Sigmoid colon (tissue), 6 donors: ENCODE measurements at regions not wholly inside any gene's neighbourhood (a gene's known extent, or its start where the extent isn't known, plus 50 kb on each side); places are given as distances from the start of the nearest gene placed in this dataset.

Experiments used
- DNase-seq: peaks from one replicate; pipeline ENCODE4 v3.0.0-alpha.2; 2019
- H3K27ac ChIP-seq, 4 donors: fragments of 200-600 bp; sonication (generic); one replicate each; pipeline ENCODE4 v1.5.1; 2016 to 2019; ENCODE audit warnings: mild to moderate bottlenecking in 1 of 4
- H3K27me3 ChIP-seq, 3 donors: fragments of 200-600 bp; sonication (generic); one replicate each; pipeline ENCODE4 v1.5.1; 2019; ENCODE audit warnings: mild to moderate bottlenecking in 1 of 3
- H3K36me3 ChIP-seq, 4 donors: fragments of 200-600 bp; sonication (generic); one replicate each; pipeline ENCODE4 v1.5.1; 2016 to 2019
- H3K4me1 ChIP-seq, 4 donors: fragments of 200-600 bp; sonication (generic); one replicate each; pipeline ENCODE4 v1.5.1; 2017 to 2019
- H3K4me3 ChIP-seq, 4 donors: fragments of 200-600 bp; sonication (generic); one replicate each; pipeline ENCODE4 v1.5.1; 2017 to 2019; ENCODE audit warnings: mild to moderate bottlenecking in 2 of 4, moderate library complexity in 1 of 4
- H3K9me3 ChIP-seq, 4 donors: fragments of 200-600 bp in 3 of 4; sonication (generic) in 3 of 4; one replicate each; pipeline versions ENCODE4 v1.5.1 to v1.6.1; 2013 to 2019
- CTCF ChIP-seq, 4 experiments: fragments of 450-650 bp in 3 of 4; fragments of 200-600 bp in 1 of 4; IDR thresholded peaks; one replicate each; pipeline ENCODE4 v1.5.1; 2016 to 2019; ENCODE audit warnings: antibody characterized with exemption in 4 of 4, mild to moderate bottlenecking in 3 of 4, moderate library complexity in 2 of 4
- EP300 ChIP-seq, 4 donors: sonication (generic); formaldehyde crosslinking; IDR thresholded peaks; one replicate each; pipeline ENCODE4 v1.6.1; 2017; ENCODE audit warnings: antibody characterized with exemption in 4 of 4
- POLR2A ChIP-seq, 2 donors: fragments of 450-650 bp; IDR thresholded peaks; one replicate each; pipeline ENCODE4 v1.6.1; 2016; ENCODE audit warnings: antibody characterized with exemption in 2 of 2, mild to moderate bottlenecking in 2 of 2, moderate library complexity in 2 of 2
- POLR2AphosphoS5 ChIP-seq, 4 donors: sonication (generic); formaldehyde crosslinking; IDR thresholded peaks; one replicate each; pipeline ENCODE4 v1.6.1; 2017; ENCODE audit warnings: antibody characterized with exemption in 4 of 4
- WGBS, 2 donors: extraction: QIAGEN DNeasy Blood & Tissue Kit; methylation state at CpG; one replicate each; pipeline ENCODE4 v1.1.7; 2013; 5-methylcytosine and 5-hydroxymethylcytosine counted together
- intact Hi-C: fragments of 100-400 bp; cut with DNase I; formaldehyde crosslinking; loops from one replicate; pipeline ENCODE4 v1.15.1; 2023
- donor health status: healthy with polysubstance abuse.
- donor health status: healthy.

DNA sequence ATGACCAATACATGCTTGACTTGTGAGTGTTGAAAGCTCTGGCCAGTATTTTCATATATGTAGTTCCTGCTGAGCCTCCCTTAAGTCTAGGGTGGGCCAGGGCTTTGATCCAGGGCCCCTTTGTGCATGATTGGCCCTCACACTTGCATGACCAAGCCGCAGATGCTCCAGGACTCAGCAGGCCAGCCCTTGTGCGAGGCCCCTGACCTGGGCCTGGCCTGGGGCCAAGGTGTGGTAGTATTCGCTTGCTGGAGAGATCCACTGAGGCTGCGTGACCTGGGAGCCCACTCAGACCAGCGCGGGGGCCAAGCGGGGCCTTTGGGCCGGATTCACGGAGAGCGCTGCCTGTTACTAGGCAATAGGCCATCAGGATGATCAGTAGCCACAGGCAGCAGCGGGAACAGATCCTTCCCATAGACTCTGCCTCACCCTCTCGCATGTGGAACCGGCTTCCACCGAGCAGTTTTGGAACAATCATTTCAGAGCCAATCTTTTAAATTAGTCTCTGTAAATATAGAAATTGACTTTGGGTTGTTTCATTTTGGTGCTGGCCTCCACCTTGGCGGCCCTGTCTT is 79.0 kb upstream of the PTCH1 start:
- no peaks in the 10 kb centered on the region for H3K36me3 ChIP-seq
- H3K4me1 ChIP-seq = no peaks in the 10 kb centered on the region
- H3K9me3 ChIP-seq = no peaks in the 10 kb centered on the region
- no peak overlapping the region for H3K4me3 ChIP-seq
- DNase-seq = no peak
- no peaks in the 10 kb centered on the region for H3K27me3 ChIP-seq
- TF ChIP-seq POLR2A (IDR thresholded peaks at IDR 0.05) = no peak
- no peak for TF ChIP-seq POLR2AphosphoS5 (IDR thresholded peaks at IDR 0.05)
- 92 to 96% methylated on average over 15 of the region's 15 CpGs for WGBS, 2 donors
- H3K27ac ChIP-seq = no peak overlapping the region
- intact Hi-C loops = no loop called here

DNA sequence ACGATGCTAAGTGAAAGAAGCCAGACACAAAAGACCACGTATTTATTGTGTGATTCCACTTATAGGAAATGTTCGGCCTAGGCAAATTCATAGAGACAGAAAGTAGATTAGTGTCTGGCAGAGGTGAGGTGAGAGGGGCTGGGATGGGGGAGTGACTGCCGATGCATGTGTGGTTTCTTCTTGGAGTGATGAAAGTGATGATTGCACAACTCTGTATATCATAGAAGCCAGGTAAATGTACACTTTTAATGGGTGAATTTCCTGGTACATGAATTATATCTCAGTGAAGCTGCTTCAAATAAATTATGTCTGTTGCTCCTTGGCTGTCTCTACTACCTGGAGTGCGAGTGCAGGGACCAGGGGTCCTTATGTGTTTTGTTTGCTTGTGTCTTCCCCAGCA is 76.2 kb upstream of the PTCH1 start:
- no peak for TF ChIP-seq EP300 (IDR thresholded peaks at IDR 0.05)
- TF ChIP-seq POLR2AphosphoS5 (IDR thresholded peaks at IDR 0.05) = no peak
- no peak for TF ChIP-seq CTCF (IDR thresholded peaks at IDR 0.05)
- TF ChIP-seq POLR2A (IDR thresholded peaks at IDR 0.05) = no peak
- no peak for DNase-seq
- H3K4me1 ChIP-seq = no peaks in the 10 kb centered on the region
- intact Hi-C loops = no loop called here
- WGBS, 2 donors = 90 to 94% methylated on average over 5 of the region's 5 CpGs
- no peaks in the 10 kb centered on the region for H3K27me3 ChIP-seq
- no peaks in the 10 kb centered on the region for H3K36me3 ChIP-seq
- H3K4me3 ChIP-seq = no peak overlapping the region
- H3K9me3 ChIP-seq = no peaks in the 10 kb centered on the region
- no peak overlapping the region for H3K27ac ChIP-seq

- no peaks in the 10 kb centered on the region for H3K4me1 ChIP-seq
- no peak overlapping the region for H3K27ac ChIP-seq
- DNase-seq = no peak
- no peak overlapping the region for H3K4me3 ChIP-seq
- TF ChIP-seq POLR2A (IDR thresholded peaks at IDR 0.05) (no peak), CTCF (IDR thresholded peaks at IDR 0.05) (no peak), EP300 (IDR thresholded peaks at IDR 0.05) (no peak), POLR2AphosphoS5 (IDR thresholded peaks at IDR 0.05) (no peak)
- intact Hi-C loops = no loop called here
- no peaks in the 10 kb centered on the region for H3K9me3 ChIP-seq
- H3K36me3 ChIP-seq = no peaks in the 10 kb centered on the region
- no peaks in the 10 kb centered on the region for H3K27me3 ChIP-seq
- WGBS, 2 donors = 83 to 86% methylated on average over 9 of the region's 9 CpGs
Observed at GRCh38 chr9:95588724-95589588, 72.2 kb upstream of the PTCH1 start.

DNA sequence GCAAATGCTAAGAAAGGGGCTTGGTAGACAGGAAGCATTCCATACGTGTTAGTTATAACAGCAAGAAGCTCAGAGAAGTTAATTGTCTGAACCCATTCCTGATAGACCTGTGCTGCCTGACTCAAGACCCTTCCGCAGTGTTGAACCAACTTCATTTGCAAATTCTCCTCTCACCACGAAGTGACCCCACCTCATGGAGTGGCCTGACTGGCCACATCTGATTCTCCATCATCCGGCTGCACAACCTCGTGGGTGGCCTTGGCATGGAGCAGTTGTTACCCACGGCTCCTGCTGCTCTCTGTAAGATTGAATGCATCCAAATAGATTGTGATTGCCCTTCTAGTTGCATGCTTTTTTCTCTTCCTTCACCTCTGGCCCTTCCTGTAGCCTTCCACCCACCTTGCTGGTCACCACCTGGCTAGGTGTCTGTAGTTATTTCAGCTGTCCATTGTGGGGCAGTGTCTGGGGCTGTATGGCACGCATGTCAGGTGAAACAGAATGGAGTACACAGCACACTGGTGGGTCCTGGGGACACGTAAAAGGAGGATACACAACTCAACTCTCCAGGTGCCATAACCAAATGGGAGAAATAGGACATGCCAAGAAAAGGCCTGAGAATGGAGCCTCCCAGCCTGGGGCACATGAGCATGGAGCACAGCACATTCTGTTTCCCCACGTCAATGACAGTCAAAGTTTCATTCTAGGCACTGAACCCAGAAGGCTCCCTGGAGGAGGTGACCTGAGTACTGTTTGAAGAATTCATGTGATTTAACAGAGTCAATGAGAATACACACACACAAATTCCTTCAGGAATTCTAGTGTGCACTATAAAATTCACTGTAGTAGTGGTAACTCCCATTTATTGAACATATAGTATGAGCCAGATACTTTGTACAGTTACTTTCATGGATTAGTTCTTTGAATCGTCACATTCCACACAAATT is 70.5 kb upstream of the PTCH1 start:
- Histone ChIP-seq H3K4me1 (no peaks in the 10 kb centered on the region), H3K27ac (no peak overlapping the region), H3K9me3 (no peaks in the 10 kb centered on the region), H3K36me3 (no peaks in the 10 kb centered on the region), H3K4me3 (no peak overlapping the region), H3K27me3 (no peaks in the 10 kb centered on the region)
- no peak for TF ChIP-seq CTCF (IDR thresholded peaks at IDR 0.05)
- no peak for TF ChIP-seq POLR2A (IDR thresholded peaks at IDR 0.05)
- TF ChIP-seq EP300 (IDR thresholded peaks at IDR 0.05) = no peak
- no peak for TF ChIP-seq POLR2AphosphoS5 (IDR thresholded peaks at IDR 0.05)
- 87 to 88% methylated on average over 10 of the region's 10 CpGs for WGBS, 2 donors
- DNase-seq = no peak
- intact Hi-C loops = no loop called here

GRCh38 chr9:95586326-95586725 is 69.6 kb upstream of the PTCH1 start:
- intact Hi-C loops = no loop called here
- H3K4me3 ChIP-seq = no peak overlapping the region
- no peak for TF ChIP-seq EP300 (IDR thresholded peaks at IDR 0.05)
- TF ChIP-seq POLR2A (IDR thresholded peaks at IDR 0.05) = no peak
- TF ChIP-seq POLR2AphosphoS5 (IDR thresholded peaks at IDR 0.05) = no peak
- no peak for TF ChIP-seq CTCF (IDR thresholded peaks at IDR 0.05)
- WGBS, 2 donors = 93 to 95% methylated on average over 8 of the region's 8 CpGs
- H3K27me3 ChIP-seq = no peaks in the 10 kb centered on the region
- no peaks in the 10 kb centered on the region for H3K4me1 ChIP-seq
- H3K27ac ChIP-seq = no peak overlapping the region
- H3K36me3 ChIP-seq = no peaks in the 10 kb centered on the region
- no peaks in the 10 kb centered on the region for H3K9me3 ChIP-seq
- no peak for DNase-seq
